ENCODE measurements at regions not wholly inside any gene's neighbourhood (a gene's known extent, or its start where the extent isn't known, plus 50 kb on each side); places are given as distances from the start of the nearest gene placed in this dataset.

DNA sequence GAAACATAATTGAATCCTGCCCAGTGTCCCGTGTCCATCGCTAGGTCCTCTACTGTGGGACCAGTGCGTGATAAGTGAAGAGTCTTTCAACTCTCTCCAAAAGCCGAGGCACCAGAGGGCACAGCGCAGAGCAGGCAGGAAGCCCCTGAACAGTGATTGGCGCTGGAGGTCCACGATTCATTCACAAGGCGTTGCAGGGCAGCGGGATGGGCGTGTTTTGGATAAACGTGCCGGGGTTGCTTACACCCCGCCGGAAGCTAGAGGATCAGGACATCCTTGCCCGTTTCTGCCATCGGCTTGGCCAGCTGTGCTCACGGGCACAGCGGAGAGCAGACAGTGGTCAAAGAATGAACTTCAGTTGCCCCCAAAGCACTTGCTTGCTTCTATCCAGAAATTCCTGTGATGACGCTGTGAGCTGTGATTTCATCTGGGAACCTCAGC, 86.0 kb upstream of the PFKP start:
- Mint-ChIP-seq H3K4me3 (no peak overlapping the region), H3K27ac (no peak overlapping the region), H3K4me1 (ENCODE audit: unreplicated experiment) (peaks cover 7% of the 10 kb centered on the region)

DNA sequence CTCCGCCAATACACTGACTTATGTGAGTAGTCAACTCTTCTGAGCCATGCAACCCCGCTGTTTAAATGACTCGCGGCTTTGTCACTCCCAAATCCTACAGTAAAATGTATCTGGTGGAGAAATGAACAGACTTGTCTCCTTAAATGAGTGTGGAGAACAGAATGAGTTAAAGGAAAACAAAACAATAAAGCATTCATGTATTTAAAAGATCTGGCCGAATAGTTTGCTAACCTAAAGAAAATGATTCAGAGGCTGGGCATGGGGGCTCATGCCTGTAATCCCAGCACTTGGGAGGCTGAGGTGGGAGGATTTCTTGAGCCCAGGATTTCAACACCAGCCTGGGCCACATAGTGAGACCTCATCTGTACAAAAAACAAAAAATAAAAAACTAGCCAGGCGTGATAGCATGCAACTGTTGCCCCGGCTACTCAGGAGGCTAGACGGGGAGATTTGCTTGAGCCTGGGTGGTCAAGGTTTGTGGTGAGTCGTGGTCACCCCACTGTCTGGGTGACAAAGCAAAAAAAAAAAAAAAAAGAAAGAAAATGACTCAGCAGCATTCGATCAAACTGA, 86.5 kb upstream of the PFKP start:
- TF ChIP-seq CTCF (conservative IDR thresholded peaks at IDR 0.05) = no peak
- Mint-ChIP-seq H3K27ac (no peak overlapping the region), H3K4me3 (no peak overlapping the region), H3K9me3 (no peaks in the 10 kb centered on the region), H3K27me3 (peaks cover 6% of the 10 kb centered on the region), H3K4me1 (ENCODE audit: unreplicated experiment) (peaks cover 7% of the 10 kb centered on the region), H3K36me3 (no peaks in the 10 kb centered on the region)
- no peak for DNase-seq (ENCODE audit: extremely low spot score, unreplicated experiment)

More for the DNA sequence above, 86.0 kb upstream of the PFKP start:
- H3K9me3 Mint-ChIP-seq = no peaks in the 10 kb centered on the region
- peaks cover 11% of the 10 kb centered on the region for H3K27me3 Mint-ChIP-seq
- no peak for TF ChIP-seq CTCF (conservative IDR thresholded peaks at IDR 0.05)
- no peak for DNase-seq (ENCODE audit: extremely low spot score, unreplicated experiment)
- H3K36me3 Mint-ChIP-seq = no peaks in the 10 kb centered on the region

GRCh38 chr10:2980116-2980515, 87.2 kb upstream of the PFKP start:
- Mint-ChIP-seq H3K27ac (no peak overlapping the region), H3K4me1 (ENCODE audit: unreplicated experiment) (peaks cover 7% of the 10 kb centered on the region), H3K36me3 (no peaks in the 10 kb centered on the region), H3K4me3 (no peak overlapping the region), H3K9me3 (no peaks in the 10 kb centered on the region), H3K27me3 (peaks cover 5% of the 10 kb centered on the region)
- DNase-seq (ENCODE audit: extremely low spot score, unreplicated experiment) = no peak
- TF ChIP-seq CTCF (conservative IDR thresholded peaks at IDR 0.05) = no peak

DNA sequence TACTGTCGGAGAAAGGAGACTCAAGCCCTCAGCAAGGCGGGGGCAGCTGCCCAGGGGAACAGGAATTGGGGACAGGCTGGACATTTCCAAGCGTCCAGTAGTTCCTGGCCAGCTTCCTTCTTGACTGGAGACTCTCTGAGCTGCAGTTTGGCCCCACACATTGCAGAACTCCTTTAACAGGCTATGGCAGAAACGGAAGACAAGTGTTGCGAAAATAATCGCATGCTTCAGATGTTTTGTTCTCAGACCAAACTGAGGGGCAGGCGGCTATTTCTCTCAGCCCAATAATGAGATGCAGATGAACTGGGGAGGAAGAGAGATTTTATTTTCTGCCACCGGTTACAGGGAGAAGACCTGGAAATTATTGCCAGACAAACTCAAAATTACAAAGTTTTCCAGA, 88.0 kb upstream of the PFKP start:
- no peak for DNase-seq (ENCODE audit: extremely low spot score, unreplicated experiment)
- Mint-ChIP-seq H3K4me1 (ENCODE audit: unreplicated experiment) (peaks cover 14% of the 10 kb centered on the region), H3K27ac (no peak overlapping the region), H3K27me3 (peaks cover 2% of the 10 kb centered on the region), H3K9me3 (no peaks in the 10 kb centered on the region), H3K4me3 (no peak overlapping the region), H3K36me3 (no peaks in the 10 kb centered on the region)
- TF ChIP-seq CTCF (conservative IDR thresholded peaks at IDR 0.05) = no peak

- Mint-ChIP-seq H3K27me3 (peaks cover 2% of the 10 kb centered on the region), H3K36me3 (no peaks in the 10 kb centered on the region), H3K4me1 (ENCODE audit: unreplicated experiment) (peaks cover 19% of the 10 kb centered on the region), H3K9me3 (no peaks in the 10 kb centered on the region), H3K4me3 (no peak overlapping the region), H3K27ac (no peak overlapping the region)
- DNase-seq (ENCODE audit: extremely low spot score, unreplicated experiment) = no peak
- TF ChIP-seq CTCF (conservative IDR thresholded peaks at IDR 0.05) = no peak
Observed at GRCh38 chr10:2978574-2979273, 88.6 kb upstream of the PFKP start.
